WTC11 (cell line): ENCODE measurements at regions not wholly inside any gene's neighbourhood (a gene's known extent, or its start where the extent isn't known, plus 50 kb on each side); places are given as distances from the start of the nearest gene placed in this dataset.
A peak's percentile ranks its signal among the peaks of the same experiment; 100 is the strongest.

Experiments
- ATAC-seq: fragments of 200-7000 bp; cut with Tn5 transposase; 2 replicates; pipeline ENCODE4 v1.10.0; 2021; ENCODE audit warnings: mild to moderate bottlenecking, moderate library complexity
- CTCF ChIA-PET: fragments of 300-600 bp; sonication (Branson Sonifier 250); formaldehyde crosslinking; loops from one replicate; lab custom pipeline; 2021; ENCODE audit warnings: antibody characterized with exemption; lab: Charles Lee
- POLR2A ChIA-PET: fragments of 350-600 bp; sonication (Branson Sonifier 250); formaldehyde crosslinking; loops from one replicate; lab custom pipeline; 2021; ENCODE audit warnings: antibody characterized with exemption; lab: Charles Lee
- DNase-seq: peaks from one replicate; pipeline ENCODE4 v3.0.0; 2021; ENCODE audit warnings: low spot score
- H3K27ac Mint-ChIP-seq: 2 replicates; pipeline ENCODE4 v1.8.0; 2021; ENCODE audit warnings: mixed read lengths
- H3K27me3 Mint-ChIP-seq: 2 replicates; pipeline ENCODE4 v1.8.0; 2021; ENCODE audit warnings: low read depth, mild to moderate bottlenecking, moderate library complexity, mixed read lengths
- H3K36me3 Mint-ChIP-seq: 2 replicates; pipeline ENCODE4 v1.8.0; 2021; ENCODE audit warnings: mixed read lengths
- H3K4me1 Mint-ChIP-seq: 2 replicates; pipeline ENCODE4 v1.8.0; 2022; ENCODE audit warnings: mixed read lengths
- H3K4me3 Mint-ChIP-seq: 2 replicates; pipeline ENCODE4 v1.8.0; 2021; ENCODE audit warnings: mild to moderate bottlenecking, moderate library complexity, mixed read lengths
- H3K9me3 Mint-ChIP-seq: 2 replicates; pipeline ENCODE4 v1.8.0; 2021; ENCODE audit warnings: mixed read lengths
- AR ChIP-seq: fragments of 250-450 bp; sonication (Bioruptor Pico); IDR thresholded peaks from 2 replicates; pipeline ENCODE4 v1.9.0; 2021; ENCODE audit warnings: mild to moderate bottlenecking
- CBFB ChIP-seq: sonication (generic); formaldehyde crosslinking; IDR thresholded peaks from 2 replicates; pipeline ENCODE4 v1.8.1; 2022; ENCODE audit warnings: mild to moderate bottlenecking, low read depth, missing genetic modification reagents
- CREB1 ChIP-seq: sonication (generic); formaldehyde crosslinking; IDR thresholded peaks from 2 replicates; pipeline ENCODE4 v1.8.0; 2023; ENCODE audit warnings: mild to moderate bottlenecking, missing genetic modification reagents
- CREM ChIP-seq: sonication (generic); formaldehyde crosslinking; IDR thresholded peaks from 2 replicates; pipeline ENCODE4 v1.8.1; 2022; ENCODE audit warnings: mild to moderate bottlenecking, missing genetic modification reagents, moderate library complexity
- E2F1 ChIP-seq: sonication (generic); formaldehyde crosslinking; IDR thresholded peaks from 2 replicates; pipeline ENCODE4 v1.8.0; 2022; ENCODE audit warnings: mild to moderate bottlenecking, missing genetic modification reagents
- E2F4 ChIP-seq: sonication (generic); formaldehyde crosslinking; IDR thresholded peaks from 2 replicates; pipeline ENCODE4 v1.8.1; 2022; ENCODE audit warnings: low read depth, mild to moderate bottlenecking, moderate library complexity, missing genetic modification reagents, borderline replicate concordance
- ELF4 ChIP-seq: sonication (generic); formaldehyde crosslinking; IDR thresholded peaks from 2 replicates; pipeline ENCODE4 v1.8.1; 2022; ENCODE audit warnings: low read depth, mild to moderate bottlenecking, moderate library complexity, missing genetic modification reagents
- ESRRA ChIP-seq: sonication (generic); formaldehyde crosslinking; IDR thresholded peaks from 2 replicates; pipeline ENCODE4 v1.8.1; 2022; ENCODE audit warnings: mild to moderate bottlenecking, missing genetic modification reagents, borderline replicate concordance
- ETV6 ChIP-seq: sonication (generic); formaldehyde crosslinking; IDR thresholded peaks from 2 replicates; pipeline ENCODE4 v1.8.1; 2022; ENCODE audit warnings: mild to moderate bottlenecking, missing genetic modification reagents
- FOXJ3 ChIP-seq: sonication (generic); formaldehyde crosslinking; IDR thresholded peaks from 2 replicates; pipeline ENCODE4 v1.9.0; 2021; ENCODE audit warnings: missing genetic modification reagents, mild to moderate bottlenecking, borderline replicate concordance
- FOXP1 ChIP-seq: sonication (generic); formaldehyde crosslinking; IDR thresholded peaks from 2 replicates; pipeline ENCODE4 v1.8.0; 2022; ENCODE audit warnings: missing genetic modification reagents, mild to moderate bottlenecking, moderate library complexity, borderline replicate concordance
- GABPB1 ChIP-seq: sonication (generic); formaldehyde crosslinking; IDR thresholded peaks from 2 replicates; pipeline ENCODE4 v1.8.1; 2023; ENCODE audit warnings: mild to moderate bottlenecking, missing genetic modification reagents
- GRHL2 ChIP-seq: fragments of 250-450 bp; sonication (Bioruptor Pico); IDR thresholded peaks from 2 replicates; pipeline ENCODE4 v1.8.0; 2022; ENCODE audit warnings: mild to moderate bottlenecking, moderate library complexity; ENCODE audit not compliant: insufficient replicate concordance, severe bottlenecking
- JAZF1 ChIP-seq: fragments of 250-450 bp; sonication (Bioruptor Pico); IDR thresholded peaks from 2 replicates; pipeline ENCODE4 v1.9.0; 2021; ENCODE audit warnings: moderate library complexity, mild to moderate bottlenecking, inconsistent platforms
- MAX ChIP-seq: sonication (generic); formaldehyde crosslinking; IDR thresholded peaks from 2 replicates; pipeline ENCODE4 v1.8.0; 2022; ENCODE audit warnings: mild to moderate bottlenecking, missing genetic modification reagents
- NFYB ChIP-seq: sonication (generic); formaldehyde crosslinking; conservative IDR thresholded peaks from 2 replicates; pipeline ENCODE4 v1.8.0; 2022; ENCODE audit warnings: low read depth, missing genetic modification reagents
- NR1H2 ChIP-seq: sonication (generic); formaldehyde crosslinking; IDR thresholded peaks from 2 replicates; pipeline ENCODE4 v1.9.0; 2021; ENCODE audit warnings: mild to moderate bottlenecking, moderate library complexity, missing genetic modification reagents
- TEAD1 ChIP-seq: sonication (generic); formaldehyde crosslinking; IDR thresholded peaks from 2 replicates; pipeline ENCODE4 v1.8.0; 2022; ENCODE audit warnings: mild to moderate bottlenecking, missing genetic modification reagents
- TP53 ChIP-seq: sonication (generic); formaldehyde crosslinking; IDR thresholded peaks from 2 replicates; pipeline ENCODE4 v1.8.1; 2023; ENCODE audit warnings: mild to moderate bottlenecking, missing genetic modification reagents
- USF2 ChIP-seq: sonication (generic); formaldehyde crosslinking; IDR thresholded peaks from 2 replicates; pipeline ENCODE4 v1.8.1; 2023; ENCODE audit warnings: mild to moderate bottlenecking, missing genetic modification reagents, moderate library complexity
- ZBTB21 ChIP-seq: sonication (generic); formaldehyde crosslinking; IDR thresholded peaks from 2 replicates; pipeline ENCODE4 v1.8.1; 2023; ENCODE audit warnings: mild to moderate bottlenecking, missing genetic modification reagents, borderline replicate concordance
- ZMAT4 ChIP-seq: fragments of 250-450 bp; sonication (Bioruptor Pico); IDR thresholded peaks from 2 replicates; pipeline ENCODE4 v1.9.0; 2021; ENCODE audit warnings: mild to moderate bottlenecking
- ZNF317 ChIP-seq: sonication (generic); formaldehyde crosslinking; IDR thresholded peaks from 2 replicates; pipeline ENCODE4 v1.8.1; 2023; ENCODE audit warnings: low read depth, mild to moderate bottlenecking, moderate library complexity, missing genetic modification reagents, borderline replicate concordance
- ZNF396 ChIP-seq: fragments of 250-450 bp; sonication (Bioruptor Pico); IDR thresholded peaks from 2 replicates; pipeline ENCODE4 v1.8.0; 2021; ENCODE audit warnings: mild to moderate bottlenecking, moderate library complexity, borderline replicate concordance

- DNase-seq = no peak
- H3K4me1 Mint-ChIP-seq = peaks cover 64% of the 10 kb centered on the region
- TF ChIP-seq TEAD1 (CRISPR knock-in tag) (0 out of 2 replicates have a peak, but pooled peaks have one; percentile 22), ZMAT4 (CRISPR knock-in tag) (no peak)
- TF ChIP-seq, all 79 proteins: peak for 1
- Mint-ChIP-seq H3K36me3 (peaks cover 34% of the 10 kb centered on the region), H3K27me3 (peaks cover 9% of the 10 kb centered on the region), H3K27ac (peak overlapping the region; percentile 97; the same call in 1 of the 2 replicates), H3K4me3 (no peak overlapping the region), H3K9me3 (peaks cover 30% of the 10 kb centered on the region)
- no peak for ATAC-seq
- POLR2A ChIA-PET = no interaction called here
- CTCF ChIA-PET = no interaction called here
Observed at GRCh38 chr6:106803188-106803587, 171.3 kb downstream of the CD24 start.

- CTCF ChIA-PET = interaction anchor here (1.2 kb wide), 1 partner anchor 177 kb away, joined by 5 read pairs; no protein-coding TSS in a partner anchor
- Mint-ChIP-seq H3K27me3 (peaks cover 9% of the 10 kb centered on the region), H3K36me3 (peaks cover 24% of the 10 kb centered on the region)
- ATAC-seq (no peak), DNase-seq (no peak)
- POLR2A ChIA-PET = no interaction called here
- TF ChIP-seq FOXP1 (no peak), TP53 (CRISPR knock-in tag) (no peak), AR (CRISPR knock-in tag) (no peak), NR1H2 (CRISPR knock-in tag) (no peak), CREB1 (CRISPR knock-in tag) (no peak), FOXJ3 (CRISPR knock-in tag) (no peak), ZBTB21 (CRISPR knock-in tag) (no peak), JAZF1 (CRISPR knock-in tag) (no peak), GABPB1 (CRISPR knock-in tag) (no peak), GRHL2 (CRISPR knock-in tag) (no peak), CREM (CRISPR knock-in tag) (no peak), ZNF396 (no peak)
- TF ChIP-seq, all 79 proteins: peak for 0
- no peak overlapping the region for H3K4me3 Mint-ChIP-seq
- H3K4me1 Mint-ChIP-seq = peaks cover 73% of the 10 kb centered on the region
- H3K9me3 Mint-ChIP-seq = peaks cover 20% of the 10 kb centered on the region
- no peak overlapping the region for H3K27ac Mint-ChIP-seq
Observed at GRCh38 chr6:106802139-106802538, 172.4 kb downstream of the CD24 start.

- ATAC-seq (no peak), DNase-seq (no peak)
- peaks cover 15% of the 10 kb centered on the region for H3K36me3 Mint-ChIP-seq
- POLR2A ChIA-PET = no interaction called here
- peaks cover 74% of the 10 kb centered on the region for H3K4me1 Mint-ChIP-seq
- H3K9me3 Mint-ChIP-seq = peaks cover 11% of the 10 kb centered on the region
- no peak overlapping the region for H3K27ac Mint-ChIP-seq
- H3K27me3 Mint-ChIP-seq = peaks cover 4% of the 10 kb centered on the region; the same call in 1 of the 2 replicates
- H3K4me3 Mint-ChIP-seq = no peak overlapping the region
- CTCF ChIA-PET = interaction anchor here (1.2 kb wide), 1 partner anchor 178 kb away, joined by 5 read pairs; no protein-coding TSS in a partner anchor
- TF ChIP-seq ELF4 (no peak), GABPB1 (CRISPR knock-in tag) (no peak), GRHL2 (CRISPR knock-in tag) (no peak), ZNF317 (no peak), E2F4 (no peak), ZMAT4 (CRISPR knock-in tag) (no peak), ESRRA (CRISPR knock-in tag) (no peak), NFYB (CRISPR knock-in tag) (no peak), FOXJ3 (CRISPR knock-in tag) (no peak), MAX (CRISPR knock-in tag) (no peak), TP53 (CRISPR knock-in tag) (no peak), ETV6 (CRISPR knock-in tag) (no peak), CBFB (CRISPR knock-in tag) (no peak), E2F1 (CRISPR knock-in tag) (no peak), USF2 (CRISPR knock-in tag) (no peak)
Observed at GRCh38 chr6:106801256-106801655, 171.9 kb downstream of the QRSL1 start.
